GM13976 (cell line): ENCODE measurements at regions not wholly inside any gene's neighbourhood (a gene's known extent, or its start where the extent isn't known, plus 50 kb on each side); places are given as distances from the start of the nearest gene placed in this dataset.

Source experiments
- DNase-seq: peaks from one replicate; pipeline ENCODE4 v3.0.0; 2012; ENCODE audit warnings: low spot score
- CTCF ChIP-seq: IDR thresholded peaks from 2 replicates; pipeline ENCODE4 v1.5.1; 2012; ENCODE audit warnings: borderline replicate concordance, mild to moderate bottlenecking; ENCODE audit not compliant: insufficient read depth; ENCODE audit errors: extremely low read depth, missing control alignments, control extremely low read depth
- in situ Hi-C: fragments of 300-500 bp; cut with MboI; formaldehyde crosslinking; loops from one replicate; pipeline ENCODE4 v1.12.0; 2022; ENCODE audit warnings: low sequenced_read_pairs, mixed read lengths, inconsistent platforms; ENCODE audit not compliant: unreplicated experiment

GRCh38 chr18:34084635-34085034 is 140.1 kb downstream of the NOL4 start:
- TF ChIP-seq CTCF, result no peak
- DNase-seq, result no peak
- in situ Hi-C loops, result no loop called here

DNA sequence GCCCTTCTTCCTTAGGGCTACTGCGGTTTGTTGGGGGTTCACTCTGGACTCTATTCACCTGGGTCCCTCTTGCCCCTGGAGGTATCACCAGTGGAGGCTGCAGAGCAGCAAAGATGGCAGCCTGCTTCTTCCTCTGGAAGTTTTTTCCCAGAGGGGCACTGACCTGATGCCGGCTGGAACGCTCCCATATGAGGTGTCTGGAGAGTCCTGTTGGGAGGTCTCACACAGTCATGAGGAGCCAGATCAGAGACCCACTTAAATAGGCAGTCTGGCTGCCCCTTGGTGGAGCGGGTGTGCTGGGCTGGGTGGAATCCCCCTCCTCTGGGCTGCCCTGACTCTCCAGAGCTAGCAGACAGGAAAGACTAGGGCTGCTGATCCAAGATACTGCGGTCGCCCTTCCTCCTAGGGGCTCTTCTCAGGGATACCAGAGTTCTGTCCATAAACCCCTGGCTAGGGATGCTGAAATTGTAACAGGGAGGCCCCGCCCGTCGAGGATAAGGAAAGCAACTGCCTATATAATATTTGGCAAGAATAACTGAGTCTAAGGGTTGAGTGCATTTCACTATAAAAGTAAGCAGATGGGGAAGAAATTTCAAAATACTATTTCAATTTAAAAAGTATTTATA is 140.7 kb downstream of the NOL4 start:
- no peak for DNase-seq
- no peak for TF ChIP-seq CTCF
- in situ Hi-C loops, result no loop called here

DNA sequence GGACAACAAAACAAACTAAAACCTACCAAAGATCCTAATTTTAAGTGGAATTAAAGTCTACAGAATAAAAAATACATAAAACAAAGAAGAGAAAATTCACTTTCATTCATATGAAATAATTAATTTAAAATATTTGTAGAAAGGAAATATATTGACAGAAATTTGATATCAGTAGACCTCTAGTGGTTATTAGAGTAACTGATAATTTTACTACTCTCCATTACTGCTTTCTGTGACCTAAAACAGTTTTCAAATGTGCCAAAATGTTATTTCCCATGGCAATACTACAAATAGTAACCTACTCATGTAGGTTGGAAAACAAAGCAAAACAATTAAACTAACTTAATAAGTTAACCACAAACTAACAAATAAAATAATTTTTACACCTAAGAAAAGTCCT is 147.1 kb downstream of the NOL4 start:
- no peak for TF ChIP-seq CTCF
- in situ Hi-C loops, result no loop called here
- DNase-seq, result no peak

GRCh38 chr18:34075963-34076860 is 148.5 kb downstream of the NOL4 start:
- in situ Hi-C loops, result no loop called here

DNA sequence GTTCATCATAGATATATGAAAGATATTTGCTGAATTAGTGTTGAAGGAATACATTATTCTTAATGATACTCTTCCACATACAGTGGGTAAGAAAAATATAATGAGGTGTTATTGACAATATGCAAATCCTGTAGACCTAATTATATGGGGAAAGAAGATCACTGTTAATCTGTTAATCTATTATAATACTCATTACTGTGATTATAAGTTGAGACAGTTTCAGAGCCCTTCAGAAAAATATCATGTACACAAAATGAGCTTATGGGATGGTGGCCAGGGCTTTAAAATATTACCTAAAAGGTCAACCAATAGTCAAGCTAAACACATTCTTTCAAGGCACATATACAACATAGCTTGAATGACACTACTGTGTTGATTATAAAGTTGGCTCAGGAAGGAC is 163.5 kb downstream of the NOL4 start:
- no peak for DNase-seq
- no peak for TF ChIP-seq CTCF
- in situ Hi-C loops, result no loop called here

More at GRCh38 chr18:34075963-34076860, 148.5 kb downstream of the NOL4 start:
- DNase-seq, result no peak
- TF ChIP-seq CTCF, result no peak

DNA sequence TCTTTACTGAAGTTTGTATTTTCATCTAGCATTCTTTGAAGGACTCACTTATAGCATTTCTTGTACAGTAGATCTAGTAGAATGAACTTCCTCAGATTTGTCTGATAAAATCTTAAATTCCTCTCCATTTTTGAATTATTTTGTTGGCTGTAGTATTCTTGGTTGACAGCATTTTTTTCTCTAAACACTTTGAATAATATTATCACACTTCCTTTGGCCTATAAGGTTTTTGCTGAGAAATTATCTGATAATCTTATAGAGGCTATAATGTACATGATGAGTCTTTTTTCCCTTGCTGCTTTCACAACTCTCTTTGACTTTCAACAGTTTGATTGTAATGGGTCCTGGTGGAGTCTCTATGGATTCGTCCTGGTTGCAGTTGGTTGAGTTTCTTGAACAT is 169.5 kb downstream of the NOL4 start:
- in situ Hi-C loops, result no loop called here
- DNase-seq, result no peak
- TF ChIP-seq CTCF, result no peak

DNA sequence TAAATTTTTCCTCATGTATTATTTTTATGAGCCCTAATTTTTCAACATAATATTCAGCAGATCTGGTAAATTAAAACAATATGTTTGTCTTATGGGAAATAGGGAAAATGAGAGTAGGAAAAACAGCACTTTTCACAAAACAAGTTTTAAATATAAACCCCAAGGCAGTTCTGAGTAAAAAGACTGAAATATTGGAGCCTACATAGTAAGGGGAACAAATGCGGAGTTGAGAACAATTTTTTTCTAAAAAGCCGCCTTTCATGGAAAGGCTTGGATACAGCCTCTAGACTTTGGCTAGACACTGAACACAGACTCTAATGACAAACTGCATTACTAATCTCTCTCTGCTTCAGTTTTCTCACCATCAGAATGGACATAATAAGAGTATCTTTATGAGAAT is 174.1 kb downstream of the NOL4 start:
- no peak for TF ChIP-seq CTCF
- in situ Hi-C loops, result no loop called here

More for the DNA sequence above, 174.1 kb downstream of the NOL4 start:
- no peak for DNase-seq
